Natural killer cell (primary cell): ENCODE measurements at regions not wholly inside any gene's neighbourhood (a gene's known extent, or its start where the extent isn't known, plus 50 kb on each side); places are given as distances from the start of the nearest gene placed in this dataset.

ENCODE experiments used
- ATAC-seq, 3 donors: fragments of 150-1000 bp in 2 of 3; fragments of 200-7000 bp in 1 of 3; cut with Tn5 transposase; 1 replicate in 1 of 3; 2 replicates in 2 of 3; pipeline ENCODE4 v1.10.0; 2021; ENCODE audit warnings: mild to moderate bottlenecking in 2 of 3, moderate library complexity in 2 of 3
- DNase-seq, 2 donors: peaks; one replicate each; pipeline versions ENCODE4 v3.0.0 to v3.0.0-alpha.2; 2013 to 2021; ENCODE audit warnings: mixed read lengths in 1 of 2
- H3K27ac ChIP-seq: one replicate; pipeline ENCODE4 v1.5.1; 2013; ENCODE audit warnings: mild to moderate bottlenecking, low read length
- H3K27me3 ChIP-seq: one replicate; pipeline ENCODE4 v1.6.1; 2013; ENCODE audit warnings: low read length; ENCODE audit not compliant: control insufficient read depth, insufficient read depth
- H3K36me3 ChIP-seq: one replicate; pipeline ENCODE4 v1.6.1; 2013; ENCODE audit warnings: low read length; ENCODE audit not compliant: control insufficient read depth, insufficient read depth
- H3K4me1 ChIP-seq: one replicate; pipeline ENCODE4 v1.6.1; 2013; ENCODE audit warnings: low read length; ENCODE audit not compliant: control insufficient read depth, insufficient read depth
- H3K4me3 ChIP-seq: one replicate; pipeline ENCODE4 v1.5.1; 2013; ENCODE audit warnings: low read length
- H3K9me3 ChIP-seq: one replicate; pipeline ENCODE4 v1.6.1; 2013; ENCODE audit warnings: low read length; ENCODE audit not compliant: control insufficient read depth, insufficient read depth
- H3K27ac Mint-ChIP-seq, 2 donors: one replicate each; pipeline ENCODE4 v1.8.0; 2022; ENCODE audit warnings: mild to moderate bottlenecking in 2 of 2, mixed read lengths in 2 of 2, moderate library complexity in 1 of 2
- H3K27me3 Mint-ChIP-seq, 2 donors: one replicate each; pipeline ENCODE4 v1.8.0; 2022; ENCODE audit warnings: low read depth in 2 of 2, mixed read lengths in 2 of 2
- H3K36me3 Mint-ChIP-seq: one replicate; pipeline ENCODE4 v1.8.0; 2022; ENCODE audit warnings: mixed read lengths
- H3K4me1 Mint-ChIP-seq, 2 donors: one replicate each; pipeline ENCODE4 v1.8.0; 2022; ENCODE audit warnings: mixed read lengths in 2 of 2
- H3K4me3 Mint-ChIP-seq: one replicate; pipeline ENCODE4 v1.8.0; 2022; ENCODE audit warnings: mild to moderate bottlenecking, moderate library complexity, mixed read lengths
- H3K9me3 Mint-ChIP-seq, 2 donors: one replicate each; pipeline ENCODE4 v1.8.0; 2022; ENCODE audit warnings: mixed read lengths in 2 of 2
- CTCF ChIP-seq: fragments of 200-600 bp; IDR thresholded peaks from one replicate; pipeline ENCODE4 v1.8.0; 2022; ENCODE audit warnings: antibody characterized with exemption
- WGBS: methylation state at CpG from one replicate; pipeline ENCODE4 v1.1.7; 2013; ENCODE audit warnings: missing lambda C conversion rate; ENCODE audit not compliant: insufficient coverage; 5-methylcytosine and 5-hydroxymethylcytosine counted together
- intact Hi-C: fragments of 100-400 bp; cut with micrococcal nuclease; formaldehyde crosslinking; loops from one replicate; pipeline ENCODE4 v1.14.2; 2022

GRCh38 chr6:21429291-21429690, 164.3 kb upstream of the SOX4 start:
- H3K9me3 ChIP-seq, result no peaks in the 10 kb centered on the region
- intact Hi-C loops, result no loop called here
- H3K27ac ChIP-seq, result no peak overlapping the region
- no peaks in the 10 kb centered on the region for H3K36me3 Mint-ChIP-seq
- H3K27me3 ChIP-seq, result no peaks in the 10 kb centered on the region
- no peak for TF ChIP-seq CTCF
- no peak overlapping the region for H3K4me3 ChIP-seq
- no peaks in the 10 kb centered on the region for H3K9me3 Mint-ChIP-seq
- ATAC-seq, result no peak
- DNase-seq, result no peak
- peaks cover 0 to 7% of the 10 kb centered on the region in 2 donors for H3K27me3 Mint-ChIP-seq
- no peaks in the 10 kb centered on the region for H3K4me1 Mint-ChIP-seq
- no peak overlapping the region for H3K27ac Mint-ChIP-seq
- H3K4me1 ChIP-seq, result no peaks in the 10 kb centered on the region
- no peak overlapping the region for H3K4me3 Mint-ChIP-seq
- 75% methylated on average over 2 of the region's 2 CpGs for WGBS
- no peaks in the 10 kb centered on the region for H3K36me3 ChIP-seq

GRCh38 chr6:21431526-21431925, 162.0 kb upstream of the SOX4 start:
- Mint-ChIP-seq H3K27ac (no peak overlapping the region), H3K9me3 (no peaks in the 10 kb centered on the region), H3K27me3 (peaks cover 0 to 7% of the 10 kb centered on the region in 2 donors), H3K36me3 (no peaks in the 10 kb centered on the region), H3K4me1 (no peaks in the 10 kb centered on the region), H3K4me3 (no peak overlapping the region)
- H3K4me1 ChIP-seq, result no peaks in the 10 kb centered on the region
- TF ChIP-seq CTCF, result no peak
- no peak for DNase-seq
- H3K27me3 ChIP-seq, result no peaks in the 10 kb centered on the region
- no peaks in the 10 kb centered on the region for H3K9me3 ChIP-seq
- no peak overlapping the region for H3K4me3 ChIP-seq
- no peaks in the 10 kb centered on the region for H3K36me3 ChIP-seq
- no peak for ATAC-seq
- WGBS, result 75% methylated on average over 4 of the region's 4 CpGs
- intact Hi-C loops, result no loop called here
- no peak overlapping the region for H3K27ac ChIP-seq

- 95% methylated on average over 1 of the region's 1 CpG for whole genome bisulfite sequencing
- DNase-seq, result no peak
- peak overlapping the region; percentile 35 for H3K4me3 Mint-ChIP-seq
These were observed 156.9 kb upstream of the SOX4 start for GRCh38 chr6:21436625-21437024.

More at GRCh38 chr6:21436625-21437024, 156.9 kb upstream of the SOX4 start:
- Histone ChIP-seq H3K27me3 (no peaks in the 10 kb centered on the region), H3K9me3 (no peaks in the 10 kb centered on the region), H3K4me3 (no peak overlapping the region), H3K27ac (no peak overlapping the region), H3K36me3 (no peaks in the 10 kb centered on the region), H3K4me1 (peaks cover 9% of the 10 kb centered on the region)
- intact Hi-C loops, result no loop called here
- H3K36me3 Mint-ChIP-seq, result no peaks in the 10 kb centered on the region
- peaks cover 0 to 2% of the 10 kb centered on the region in 2 donors for H3K9me3 Mint-ChIP-seq
- H3K27ac Mint-ChIP-seq, result peak overlapping the region in 1 of 2 donors; percentile 44
- TF ChIP-seq CTCF, result no peak
- peaks cover 23 to 26% of the 10 kb centered on the region in 2 donors for H3K4me1 Mint-ChIP-seq
- H3K27me3 Mint-ChIP-seq, result peaks cover 0 to under 1% of the 10 kb centered on the region in 2 donors
- no peak for ATAC-seq
